GM19351 (cell line): ENCODE measurements at regions not wholly inside any gene's neighbourhood (a gene's known extent, or its start where the extent isn't known, plus 50 kb on each side); places are given as distances from the start of the nearest gene placed in this dataset.

ENCODE experiments used
- ATAC-seq: cut with Tn5 transposase; IDR thresholded peaks from one replicate; pipeline ENCODE4 v1.9.1; 2021; ENCODE audit warnings: mild to moderate bottlenecking, moderate library complexity; ENCODE audit not compliant: unreplicated experiment

DNA sequence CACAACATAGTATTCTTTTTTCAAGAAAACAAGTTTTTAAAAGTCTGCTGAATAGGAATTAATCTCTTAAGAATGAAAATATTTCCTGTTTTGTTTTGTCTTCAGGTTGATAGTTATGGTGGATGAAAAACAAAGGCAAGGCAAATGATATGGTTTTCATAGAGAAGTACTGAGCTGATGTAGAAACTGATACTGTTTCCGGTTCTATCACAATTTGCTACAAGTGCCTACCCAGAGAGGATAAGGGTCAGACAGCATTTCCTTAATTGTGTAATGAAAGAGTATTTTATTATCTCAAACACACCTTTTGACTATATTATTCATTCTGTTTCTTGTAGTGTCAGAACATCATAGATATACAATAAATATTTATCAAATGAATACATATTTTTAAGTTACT is 836.3 kb downstream of the SQOR start:
- ATAC-seq, result no peak

GRCh38 chr15:46489276-46489675 is 854.4 kb downstream of the SQOR start:
- ATAC-seq, result no peak

- no peak for ATAC-seq
These were observed 861.8 kb downstream of the SQOR start for GRCh38 chr15:46496491-46497115.

- ATAC-seq, result no peak
These were observed 867.8 kb downstream of the SQOR start for GRCh38 chr15:46502667-46503066.

GRCh38 chr15:46518381-46518780 is 883.6 kb downstream of the SQOR start:
- no peak for ATAC-seq

DNA sequence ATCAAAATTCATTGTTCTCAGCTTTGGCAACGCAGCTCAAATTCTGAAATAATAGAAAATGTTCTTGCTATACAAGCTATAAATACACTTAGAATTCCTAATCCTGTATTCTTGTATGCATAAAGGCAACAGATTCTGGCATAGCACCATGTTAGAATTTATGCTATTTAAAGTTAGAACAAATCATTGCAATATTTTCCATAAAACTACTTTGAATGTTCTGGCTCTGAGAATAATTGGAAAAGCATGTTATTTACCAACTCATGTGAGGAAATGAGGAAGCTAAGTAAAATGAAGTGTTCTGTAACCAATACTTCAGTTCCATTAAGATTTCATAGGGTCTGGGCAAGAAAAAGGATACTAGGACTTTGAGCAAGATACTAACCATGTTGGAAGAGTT is 888.9 kb downstream of the SQOR start:
- no peak for ATAC-seq

DNA sequence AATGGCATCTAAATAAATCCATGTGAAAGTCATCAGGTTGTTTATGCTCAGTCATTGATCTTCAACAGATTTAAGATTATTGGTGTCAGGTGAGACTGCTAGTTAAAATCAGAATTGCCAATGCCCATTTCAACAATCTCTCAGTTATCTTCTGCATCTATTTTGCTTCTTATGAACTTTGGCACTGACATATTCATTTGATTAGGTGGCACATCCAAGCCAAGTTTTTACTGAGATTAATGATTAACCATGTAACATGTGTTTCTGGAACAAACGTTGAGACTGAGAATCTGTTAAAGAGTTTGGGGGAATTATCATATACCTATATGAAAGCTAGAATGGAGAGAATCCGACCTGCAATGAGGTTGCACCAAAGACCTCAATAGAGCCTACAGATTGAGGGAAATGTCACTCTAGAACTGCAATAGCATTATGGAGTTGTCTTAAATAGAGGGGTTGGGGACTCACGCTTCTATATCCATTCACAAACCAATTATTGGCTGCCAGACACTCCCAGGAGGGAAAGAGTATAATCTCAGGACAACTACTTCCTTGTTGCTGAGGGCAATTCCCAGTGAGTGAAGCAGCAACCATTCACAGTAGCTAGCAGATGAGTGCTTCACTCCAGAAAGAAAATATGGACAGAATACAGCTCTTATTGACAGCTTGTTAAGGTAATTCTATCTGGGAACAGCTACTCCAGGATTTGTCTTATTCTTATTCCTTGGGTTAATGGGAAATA is 891.3 kb downstream of the SQOR start:
- no peak for ATAC-seq

DNA sequence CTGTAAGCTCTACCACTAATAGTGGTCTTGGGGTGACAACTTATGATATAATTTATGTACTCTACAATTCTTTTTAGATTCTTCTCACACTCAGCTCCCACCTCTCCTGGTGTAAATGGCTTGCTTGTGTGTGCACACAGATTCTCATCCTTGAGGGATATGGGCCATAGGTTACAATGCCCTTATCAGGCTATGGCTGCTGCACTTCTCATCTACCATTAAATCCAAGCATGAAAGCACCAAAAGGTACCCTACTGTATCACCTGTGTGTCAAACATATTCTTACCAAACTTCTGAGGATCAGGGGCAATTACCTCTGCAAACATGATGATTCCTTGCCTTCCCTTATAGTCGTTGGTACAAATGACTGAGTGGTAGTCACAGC is 891.9 kb downstream of the SQOR start:
- no peak for ATAC-seq

DNA sequence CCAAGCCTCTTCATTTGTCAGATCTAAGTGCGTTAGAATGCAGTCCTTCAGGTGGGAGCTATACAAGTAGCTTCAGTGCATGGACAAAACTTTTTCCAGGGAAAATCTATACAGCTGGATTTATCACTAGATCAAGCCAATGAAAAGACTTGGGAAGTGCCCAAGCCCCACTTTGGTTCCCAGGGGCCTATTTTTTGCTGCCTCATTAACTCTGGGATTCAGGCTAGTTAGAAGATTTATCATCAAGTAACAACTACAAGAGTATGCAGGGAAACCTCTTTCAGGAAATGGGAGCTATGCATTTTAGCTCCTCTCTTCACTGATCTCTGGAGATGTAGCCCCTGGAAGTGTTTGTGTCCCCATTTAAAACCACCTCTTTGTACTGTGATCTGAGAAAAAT is 908.8 kb downstream of the SQOR start:
- no peak for ATAC-seq

DNA sequence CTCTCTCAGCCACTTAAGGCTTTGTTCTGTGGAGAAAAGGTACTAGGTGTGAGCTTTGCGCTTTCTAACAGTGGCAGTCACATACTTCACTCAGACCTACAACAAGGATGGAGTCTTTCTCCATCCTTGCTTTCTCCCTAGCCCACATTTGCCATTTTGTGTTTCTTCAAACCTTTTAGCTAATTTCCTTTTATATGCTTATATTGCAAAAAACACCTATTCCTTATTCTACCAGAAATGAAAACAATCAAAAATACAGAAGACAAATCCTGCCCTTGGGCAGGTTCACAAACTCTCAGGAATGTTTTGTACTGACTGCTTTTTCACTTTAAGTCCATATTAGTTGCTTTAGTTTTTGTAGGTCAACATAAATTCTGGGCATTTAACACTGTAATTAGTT is 914.2 kb downstream of the SQOR start:
- no peak for ATAC-seq

GRCh38 chr15:46552316-46552715 is 917.5 kb downstream of the SQOR start:
- no peak for ATAC-seq

DNA sequence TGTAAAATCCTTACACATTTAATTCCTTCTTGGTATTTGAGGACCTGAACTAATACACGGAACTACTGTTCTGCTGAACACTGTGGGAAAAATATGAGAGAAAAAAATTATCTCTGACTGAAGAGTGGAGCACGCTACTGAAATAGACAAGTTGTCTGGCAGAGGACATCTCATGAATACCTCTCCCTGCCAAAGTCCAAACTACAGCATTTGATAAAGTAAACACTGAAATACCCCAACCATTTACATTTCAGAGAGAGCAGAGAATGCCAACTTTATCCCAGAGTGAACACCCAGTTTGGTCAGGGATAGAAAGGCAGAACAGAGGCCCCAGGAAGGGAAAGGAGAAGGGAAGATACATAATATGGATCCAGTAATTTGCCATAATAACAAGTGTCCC is 920.7 kb downstream of the SQOR start:
- ATAC-seq, result no peak

GRCh38 chr15:46556010-46556409 is 921.2 kb downstream of the SQOR start:
- ATAC-seq, result no peak

- no peak for ATAC-seq
These were observed 921.9 kb downstream of the SQOR start for GRCh38 chr15:46556559-46557379.

- ATAC-seq, result no peak
These were observed 933.1 kb downstream of the SQOR start for GRCh38 chr15:46567968-46568367.

DNA sequence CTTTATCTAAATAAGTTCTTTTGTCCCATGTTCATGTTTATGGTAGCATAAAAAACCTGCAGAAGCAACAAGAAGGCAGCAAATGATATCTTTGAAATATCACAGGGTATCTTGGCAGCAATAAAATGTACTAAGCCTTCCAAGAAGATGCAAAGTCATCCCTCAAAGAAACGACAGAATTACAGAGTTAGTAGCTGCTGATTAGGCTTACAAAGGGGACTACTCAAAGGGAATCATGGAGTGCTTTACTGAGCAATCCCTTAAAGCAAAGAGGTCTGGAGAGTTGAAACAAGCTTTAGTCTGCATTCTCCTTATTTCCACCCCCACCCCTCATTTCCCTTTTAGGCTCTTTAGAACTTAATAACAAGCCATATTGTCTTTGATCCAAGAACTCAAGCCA is 935.0 kb downstream of the SQOR start:
- no peak for ATAC-seq

DNA sequence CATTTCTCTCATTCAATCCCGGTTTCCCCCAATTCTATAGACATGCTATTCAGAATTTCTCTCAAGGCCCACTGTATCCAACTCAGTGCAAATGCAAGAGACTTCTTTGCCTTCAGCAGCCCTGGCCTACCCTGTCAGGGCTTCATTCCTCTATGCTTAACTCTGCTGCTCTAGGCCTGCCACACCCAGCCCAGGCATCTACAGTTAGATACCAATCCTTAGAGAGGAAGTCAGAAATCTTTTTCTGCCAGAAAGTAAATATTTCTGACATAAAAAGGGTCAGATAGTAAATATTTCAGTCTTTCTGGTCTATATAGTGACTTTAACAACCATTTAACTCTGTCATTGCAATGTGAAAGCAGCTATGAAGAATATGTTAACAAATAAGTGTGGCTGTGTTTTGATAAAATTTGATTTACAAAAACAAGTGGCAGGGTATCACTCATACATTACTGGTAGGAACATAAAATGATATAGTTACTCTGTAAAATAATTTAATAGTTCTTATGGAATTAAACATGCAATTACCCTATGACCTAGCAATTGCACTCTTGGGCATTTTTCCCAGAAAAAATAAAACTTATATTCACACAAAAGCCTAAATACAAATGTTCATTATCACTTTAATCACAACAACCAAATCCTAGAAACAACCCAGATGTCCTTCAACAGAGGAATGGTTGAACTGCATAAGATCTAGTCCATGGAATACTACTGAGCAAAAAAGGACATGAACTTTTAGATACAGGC is 942.0 kb downstream of the SQOR start:
- no peak for ATAC-seq

DNA sequence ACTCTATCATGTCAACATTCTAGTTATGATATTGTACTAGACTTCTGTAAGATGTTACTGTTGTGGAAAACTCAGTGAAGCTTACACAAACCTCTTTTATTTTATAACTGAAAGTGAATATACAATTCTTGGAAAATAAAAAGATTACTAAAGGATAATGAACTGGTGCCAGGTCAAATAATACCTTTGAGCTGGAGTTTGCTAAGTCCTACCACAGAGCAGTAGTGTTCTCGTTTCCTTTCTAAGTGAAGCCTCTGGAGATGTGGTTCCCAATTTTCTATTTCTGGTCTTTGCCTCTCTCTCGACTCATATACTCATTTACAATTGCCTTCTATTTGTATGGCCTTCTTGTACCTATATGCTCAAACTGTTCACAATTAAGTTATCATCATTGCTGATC is 942.9 kb downstream of the SQOR start:
- ATAC-seq, result no peak

GRCh38 chr15:46580487-46580886 is 945.7 kb downstream of the SQOR start:
- ATAC-seq, result no peak

GRCh38 chr15:46580924-46581323 is 946.1 kb downstream of the SQOR start:
- no peak for ATAC-seq

GRCh38 chr15:46589088-46589487 is 954.3 kb downstream of the SQOR start:
- ATAC-seq, result no peak
